HepG2 (cell line): ENCODE measurements at regions not wholly inside any gene's neighbourhood (a gene's known extent, or its start where the extent isn't known, plus 50 kb on each side); places are given as distances from the start of the nearest gene placed in this dataset.

Source experiments
- ZNF263 ChIP-seq: sonication (generic); formaldehyde crosslinking; IDR thresholded peaks from 2 replicates; pipeline ENCODE4 v1.4.0; 2020; ENCODE audit warnings: missing genetic modification reagents
- ZSCAN20 ChIP-seq: sonication (generic); formaldehyde crosslinking; IDR thresholded peaks from 2 replicates; pipeline ENCODE4 v1.4.0; 2020; ENCODE audit warnings: missing genetic modification reagents, mild to moderate bottlenecking, borderline replicate concordance
- ZSCAN25 ChIP-seq: sonication (generic); formaldehyde crosslinking; IDR thresholded peaks from 2 replicates; pipeline ENCODE4 v1.8.0; 2022; ENCODE audit warnings: mild to moderate bottlenecking, missing genetic modification reagents
- TF ChIP-seq, protein P1 (sequence below), 2 experiments: sonication (generic) in 1 of 2; formaldehyde crosslinking in 1 of 2; IDR thresholded peaks; 2 replicates each; pipeline versions ENCODE4 v1.5.1 to v1.6.1; 2011 to 2020; ENCODE audit warnings: borderline replicate concordance in 1 of 2, low read depth in 1 of 2, low read length in 1 of 2, mild to moderate bottlenecking in 1 of 2, missing genetic modification reagents in 1 of 2, moderate library complexity in 1 of 2
- TF ChIP-seq, protein P2 (sequence below): sonication (generic); formaldehyde crosslinking; IDR thresholded peaks from 2 replicates; pipeline ENCODE4 v1.5.1; 2020; ENCODE audit warnings: mild to moderate bottlenecking, missing genetic modification reagents, borderline replicate concordance

DNA sequence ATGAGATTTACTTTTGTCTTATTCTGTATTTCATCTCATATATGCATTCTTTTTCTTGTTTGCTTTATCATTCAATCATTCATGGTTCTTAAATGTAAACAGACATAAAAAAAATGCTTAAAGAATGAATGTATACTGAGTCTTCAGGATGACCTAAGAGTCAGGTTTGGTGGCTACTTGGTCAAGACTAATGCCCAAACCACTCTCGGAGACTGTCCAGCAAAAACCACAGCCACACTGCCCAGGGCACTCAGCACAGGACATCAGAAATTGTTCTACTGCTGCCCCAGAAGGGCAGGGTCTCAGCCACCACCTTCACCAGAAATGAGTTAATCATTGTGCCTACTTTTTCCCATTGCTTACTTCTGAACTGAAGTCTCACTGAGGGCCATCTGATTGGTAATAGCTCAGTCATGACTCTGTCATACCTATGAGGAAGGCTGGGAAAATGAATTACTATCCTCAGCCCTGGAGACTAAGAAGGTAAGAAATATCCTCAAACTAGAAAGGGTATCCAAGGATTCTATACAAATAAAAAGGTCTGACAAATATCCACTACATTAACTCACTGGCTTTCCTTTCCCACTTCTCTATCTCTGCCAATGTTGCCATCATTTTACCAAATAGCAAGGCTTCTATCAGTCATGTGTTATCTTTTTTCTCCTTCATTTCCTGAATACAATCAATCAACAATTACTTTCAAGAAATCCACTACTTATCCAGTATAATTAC, 236.1 kb downstream of the CETN3 start (continued):
- TF ChIP-seq ZNF263 (CRISPR knock-in tag): no peak
- no peak for TF ChIP-seq ZSCAN25 (CRISPR knock-in tag)
- TF ChIP-seq, protein P1, sequence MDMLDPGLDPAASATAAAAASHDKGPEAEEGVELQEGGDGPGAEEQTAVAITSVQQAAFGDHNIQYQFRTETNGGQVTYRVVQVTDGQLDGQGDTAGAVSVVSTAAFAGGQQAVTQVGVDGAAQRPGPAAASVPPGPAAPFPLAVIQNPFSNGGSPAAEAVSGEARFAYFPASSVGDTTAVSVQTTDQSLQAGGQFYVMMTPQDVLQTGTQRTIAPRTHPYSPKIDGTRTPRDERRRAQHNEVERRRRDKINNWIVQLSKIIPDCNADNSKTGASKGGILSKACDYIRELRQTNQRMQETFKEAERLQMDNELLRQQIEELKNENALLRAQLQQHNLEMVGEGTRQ (IDR thresholded peaks at IDR 0.05; ENCODE audit: low read depth, low read length): no peak
- TF ChIP-seq, protein P1 (CRISPR knock-in tag; IDR thresholded peaks at IDR 0.05; ENCODE audit: borderline replicate concordance): no peak
- TF ChIP-seq ZSCAN20 (CRISPR knock-in tag): no peak
- TF ChIP-seq, protein P2, sequence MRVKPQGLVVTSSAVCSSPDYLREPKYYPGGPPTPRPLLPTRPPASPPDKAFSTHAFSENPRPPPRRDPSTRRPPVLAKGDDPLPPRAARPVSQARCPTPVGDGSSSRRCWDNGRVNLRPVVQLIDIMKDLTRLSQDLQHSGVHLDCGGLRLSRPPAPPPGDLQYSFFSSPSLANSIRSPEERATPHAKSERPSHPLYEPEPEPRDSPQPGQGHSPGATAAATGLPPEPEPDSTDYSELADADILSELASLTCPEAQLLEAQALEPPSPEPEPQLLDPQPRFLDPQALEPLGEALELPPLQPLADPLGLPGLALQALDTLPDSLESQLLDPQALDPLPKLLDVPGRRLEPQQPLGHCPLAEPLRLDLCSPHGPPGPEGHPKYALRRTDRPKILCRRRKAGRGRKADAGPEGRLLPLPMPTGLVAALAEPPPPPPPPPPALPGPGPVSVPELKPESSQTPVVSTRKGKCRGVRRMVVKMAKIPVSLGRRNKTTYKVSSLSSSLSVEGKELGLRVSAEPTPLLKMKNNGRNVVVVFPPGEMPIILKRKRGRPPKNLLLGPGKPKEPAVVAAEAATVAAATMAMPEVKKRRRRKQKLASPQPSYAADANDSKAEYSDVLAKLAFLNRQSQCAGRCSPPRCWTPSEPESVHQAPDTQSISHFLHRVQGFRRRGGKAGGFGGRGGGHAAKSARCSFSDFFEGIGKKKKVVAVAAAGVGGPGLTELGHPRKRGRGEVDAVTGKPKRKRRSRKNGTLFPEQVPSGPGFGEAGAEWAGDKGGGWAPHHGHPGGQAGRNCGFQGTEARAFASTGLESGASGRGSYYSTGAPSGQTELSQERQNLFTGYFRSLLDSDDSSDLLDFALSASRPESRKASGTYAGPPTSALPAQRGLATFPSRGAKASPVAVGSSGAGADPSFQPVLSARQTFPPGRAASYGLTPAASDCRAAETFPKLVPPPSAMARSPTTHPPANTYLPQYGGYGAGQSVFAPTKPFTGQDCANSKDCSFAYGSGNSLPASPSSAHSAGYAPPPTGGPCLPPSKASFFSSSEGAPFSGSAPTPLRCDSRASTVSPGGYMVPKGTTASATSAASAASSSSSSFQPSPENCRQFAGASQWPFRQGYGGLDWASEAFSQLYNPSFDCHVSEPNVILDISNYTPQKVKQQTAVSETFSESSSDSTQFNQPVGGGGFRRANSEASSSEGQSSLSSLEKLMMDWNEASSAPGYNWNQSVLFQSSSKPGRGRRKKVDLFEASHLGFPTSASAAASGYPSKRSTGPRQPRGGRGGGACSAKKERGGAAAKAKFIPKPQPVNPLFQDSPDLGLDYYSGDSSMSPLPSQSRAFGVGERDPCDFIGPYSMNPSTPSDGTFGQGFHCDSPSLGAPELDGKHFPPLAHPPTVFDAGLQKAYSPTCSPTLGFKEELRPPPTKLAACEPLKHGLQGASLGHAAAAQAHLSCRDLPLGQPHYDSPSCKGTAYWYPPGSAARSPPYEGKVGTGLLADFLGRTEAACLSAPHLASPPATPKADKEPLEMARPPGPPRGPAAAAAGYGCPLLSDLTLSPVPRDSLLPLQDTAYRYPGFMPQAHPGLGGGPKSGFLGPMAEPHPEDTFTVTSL (CRISPR knock-in tag): no peak
